Breast epithelium (tissue), 4 donors: ENCODE measurements at regions not wholly inside any gene's neighbourhood (a gene's known extent, or its start where the extent isn't known, plus 50 kb on each side); places are given as distances from the start of the nearest gene placed in this dataset.

ENCODE experiments used
- DNase-seq, 2 donors: peaks; one replicate each; pipeline ENCODE4 v3.0.0-alpha.2; 2019; ENCODE audit warnings: low spot score in 2 of 2
- H3K27ac ChIP-seq, 2 donors: fragments of 200-600 bp; sonication (generic) in 1 of 2; one replicate each; pipeline ENCODE4 v1.5.1; 2016 to 2019; ENCODE audit warnings: mild to moderate bottlenecking in 1 of 2
- H3K27me3 ChIP-seq, 2 donors: fragments of 200-600 bp; sonication (generic) in 1 of 2; one replicate each; pipeline versions ENCODE4 v1.5.1 to v1.6.0; 2017 to 2019; ENCODE audit warnings: control low read depth in 1 of 2, mild to moderate bottlenecking in 1 of 2
- H3K36me3 ChIP-seq: fragments of 200-600 bp; one replicate; pipeline ENCODE4 v1.5.1; 2019
- H3K4me1 ChIP-seq, 2 donors: fragments of 200-600 bp; sonication (generic); one replicate each; pipeline ENCODE4 v1.5.1; 2016 to 2019; ENCODE audit warnings: control low read depth in 1 of 2
- H3K4me3 ChIP-seq, 3 donors: fragments of 200-600 bp; sonication (generic); 1 replicate in 2 of 3; 2 replicates in 1 of 3; pipeline ENCODE4 v1.5.1; 2016 to 2019; ENCODE audit warnings: mild to moderate bottlenecking in 3 of 3, moderate library complexity in 2 of 3
- H3K9me3 ChIP-seq, 2 donors: fragments of 200-600 bp; sonication (generic) in 1 of 2; one replicate each; pipeline ENCODE4 v1.5.1; 2016 to 2019; ENCODE audit warnings: control low read depth in 1 of 2
- CTCF ChIP-seq, 3 donors: fragments of 450-650 bp; IDR thresholded peaks; one replicate each; pipeline ENCODE4 v1.5.1; 2016 to 2017; ENCODE audit warnings: antibody characterized with exemption in 3 of 3, mild to moderate bottlenecking in 3 of 3, moderate library complexity in 3 of 3
- POLR2A ChIP-seq: fragments of 450-650 bp; IDR thresholded peaks from one replicate; pipeline ENCODE4 v1.6.1; 2016; ENCODE audit warnings: antibody characterized with exemption, mild to moderate bottlenecking, moderate library complexity
- POLR2AphosphoS5 ChIP-seq, 3 donors: sonication (generic); formaldehyde crosslinking; IDR thresholded peaks; one replicate each; pipeline ENCODE4 v1.6.1; 2017; ENCODE audit warnings: antibody characterized with exemption in 3 of 3
- intact Hi-C: fragments of 100-400 bp; cut with DNase I; formaldehyde crosslinking; loops from one replicate; pipeline ENCODE4 v1.15.1; 2023; ENCODE audit warnings: low total_unique reads

- DNase-seq, result no peak
- TF ChIP-seq CTCF (IDR thresholded peaks at IDR 0.05) (no peak), POLR2A (no peak), POLR2AphosphoS5 (IDR thresholded peaks at IDR 0.05) (no peak)
- H3K27me3 ChIP-seq, result no peaks in the 10 kb centered on the region
- no peaks in the 10 kb centered on the region for H3K36me3 ChIP-seq
- no peaks in the 10 kb centered on the region for H3K4me1 ChIP-seq
- intact Hi-C loops, result no loop called here
- H3K27ac ChIP-seq, result no peak overlapping the region
- H3K4me3 ChIP-seq, result no peak overlapping the region
- no peaks in the 10 kb centered on the region for H3K9me3 ChIP-seq
These were observed 1612.5 kb downstream of the REEP3 start for GRCh38 chr10:65133652-65134051.

GRCh38 chr10:65135508-65135907 is 1614.3 kb downstream of the REEP3 start:
- Histone ChIP-seq H3K27ac (no peak overlapping the region), H3K4me3 (no peak overlapping the region), H3K9me3 (no peaks in the 10 kb centered on the region), H3K27me3 (no peaks in the 10 kb centered on the region), H3K4me1 (no peaks in the 10 kb centered on the region), H3K36me3 (no peaks in the 10 kb centered on the region)
- intact Hi-C loops, result no loop called here
- DNase-seq, result no peak
- TF ChIP-seq POLR2AphosphoS5 (IDR thresholded peaks at IDR 0.05), result no peak
- TF ChIP-seq CTCF (IDR thresholded peaks at IDR 0.05), result no peak
- no peak for TF ChIP-seq POLR2A

- TF ChIP-seq CTCF (IDR thresholded peaks at IDR 0.05) (no peak), POLR2AphosphoS5 (IDR thresholded peaks at IDR 0.05) (no peak), POLR2A (no peak)
- no peaks in the 10 kb centered on the region for H3K4me1 ChIP-seq
- no peaks in the 10 kb centered on the region for H3K36me3 ChIP-seq
- intact Hi-C loops, result no loop called here
- DNase-seq, result no peak
- H3K27ac ChIP-seq, result no peak overlapping the region
- H3K27me3 ChIP-seq, result no peaks in the 10 kb centered on the region
- H3K4me3 ChIP-seq, result no peak overlapping the region
- no peaks in the 10 kb centered on the region for H3K9me3 ChIP-seq
These were observed 1621.6 kb downstream of the REEP3 start for GRCh38 chr10:65142641-65143435.

GRCh38 chr10:65143723-65144122 is 1622.5 kb downstream of the REEP3 start:
- Histone ChIP-seq H3K4me3 (no peak overlapping the region), H3K27me3 (no peaks in the 10 kb centered on the region), H3K27ac (no peak overlapping the region), H3K36me3 (no peaks in the 10 kb centered on the region), H3K4me1 (no peaks in the 10 kb centered on the region), H3K9me3 (no peaks in the 10 kb centered on the region)
- intact Hi-C loops, result no loop called here
- no peak for TF ChIP-seq POLR2A
- no peak for TF ChIP-seq POLR2AphosphoS5 (IDR thresholded peaks at IDR 0.05)
- no peak for TF ChIP-seq CTCF (IDR thresholded peaks at IDR 0.05)
- DNase-seq, result no peak

GRCh38 chr10:65149878-65150277 is 1628.7 kb downstream of the REEP3 start:
- DNase-seq, result no peak
- Histone ChIP-seq H3K36me3 (no peaks in the 10 kb centered on the region), H3K4me3 (no peak overlapping the region), H3K27me3 (no peaks in the 10 kb centered on the region), H3K9me3 (no peaks in the 10 kb centered on the region), H3K4me1 (no peaks in the 10 kb centered on the region), H3K27ac (no peak overlapping the region)
- TF ChIP-seq POLR2A, result no peak
- no peak for TF ChIP-seq POLR2AphosphoS5 (IDR thresholded peaks at IDR 0.05)
- no peak for TF ChIP-seq CTCF (IDR thresholded peaks at IDR 0.05)
- intact Hi-C loops, result loop anchor here (5.0 kb wide), 1 partner anchor 973 kb away; no protein-coding TSS in a partner anchor
